ENCODE measurements at regions not wholly inside any gene's neighbourhood (a gene's known extent, or its start where the extent isn't known, plus 50 kb on each side); places are given as distances from the start of the nearest gene placed in this dataset.

DNA sequence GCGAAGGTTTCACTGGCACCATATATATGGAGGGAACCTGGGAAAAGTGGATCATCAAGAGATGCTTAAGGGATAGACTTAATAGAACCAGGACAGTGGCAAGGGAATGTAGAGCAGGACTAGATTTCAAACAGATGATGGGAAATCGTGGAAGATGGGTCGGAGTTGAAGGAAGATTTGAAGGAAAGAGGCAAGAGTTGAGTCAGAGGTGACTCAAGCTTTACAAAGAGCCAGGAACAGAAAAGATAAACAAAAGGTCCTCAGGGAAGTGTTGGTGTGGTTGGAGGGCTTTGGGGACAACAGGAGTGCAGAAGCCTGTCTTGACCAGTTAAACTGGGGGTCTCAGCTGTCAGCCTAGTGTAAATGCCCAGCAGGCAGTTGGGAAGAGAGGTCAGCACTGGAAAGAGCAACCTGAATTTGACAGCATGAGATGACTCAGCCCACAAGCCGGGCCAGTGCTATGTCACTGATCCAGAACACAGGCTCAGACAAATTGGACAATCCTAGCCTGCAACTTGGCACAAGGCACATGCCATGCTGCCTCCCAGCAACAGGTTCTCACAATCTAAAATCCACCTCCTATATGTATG lies 230.5 kb downstream of the IDS start:
- no peak for TF ChIP-seq EZH2phosphoT487 (IDR thresholded peaks at IDR 0.05; ENCODE audit: borderline replicate concordance, low read length)
- no peak for TF ChIP-seq CTCF (IDR thresholded peaks at IDR 0.05; ENCODE audit: low read depth, low read length, poor library complexity, severe bottlenecking)
- no peaks in the 10 kb centered on the region for H3K9me3 ChIP-seq (ENCODE audit: control insufficient read depth, insufficient read depth, low read length)
- no peaks in the 10 kb centered on the region for H3K27me3 ChIP-seq (ENCODE audit: control insufficient read depth, low read length)
- no peaks in the 10 kb centered on the region for H3K36me3 ChIP-seq (ENCODE audit: control insufficient read depth, low read length)
- H4K20me1 ChIP-seq (ENCODE audit: control insufficient read depth, insufficient read depth, low read depth, low read length): no peaks in the 10 kb centered on the region
- no peak overlapping the region for H3K4me2 ChIP-seq (ENCODE audit: low read length)
- H3K4me1 ChIP-seq (ENCODE audit: control insufficient read depth, low read length): no peaks in the 10 kb centered on the region
- H3K4me3 ChIP-seq (ENCODE audit: low read length): no peak overlapping the region
- no peaks in the 10 kb centered on the region for H3K79me2 ChIP-seq (ENCODE audit: control insufficient read depth, low read length)
- no peaks in the 10 kb centered on the region for H3K9me2 ChIP-seq (replicated peaks; ENCODE audit: control insufficient read depth, low read length)
- H3K27ac ChIP-seq (ENCODE audit: low read depth, low read length): no peak overlapping the region
- no peaks in the 10 kb centered on the region for H3F3A ChIP-seq (ENCODE audit: control insufficient read depth, insufficient read depth)

GRCh38 chrX:149272690-149273463 lies 232.2 kb downstream of the IDS start:
- no peak overlapping the region for H3K4me2 ChIP-seq (ENCODE audit: low read length)

DNA sequence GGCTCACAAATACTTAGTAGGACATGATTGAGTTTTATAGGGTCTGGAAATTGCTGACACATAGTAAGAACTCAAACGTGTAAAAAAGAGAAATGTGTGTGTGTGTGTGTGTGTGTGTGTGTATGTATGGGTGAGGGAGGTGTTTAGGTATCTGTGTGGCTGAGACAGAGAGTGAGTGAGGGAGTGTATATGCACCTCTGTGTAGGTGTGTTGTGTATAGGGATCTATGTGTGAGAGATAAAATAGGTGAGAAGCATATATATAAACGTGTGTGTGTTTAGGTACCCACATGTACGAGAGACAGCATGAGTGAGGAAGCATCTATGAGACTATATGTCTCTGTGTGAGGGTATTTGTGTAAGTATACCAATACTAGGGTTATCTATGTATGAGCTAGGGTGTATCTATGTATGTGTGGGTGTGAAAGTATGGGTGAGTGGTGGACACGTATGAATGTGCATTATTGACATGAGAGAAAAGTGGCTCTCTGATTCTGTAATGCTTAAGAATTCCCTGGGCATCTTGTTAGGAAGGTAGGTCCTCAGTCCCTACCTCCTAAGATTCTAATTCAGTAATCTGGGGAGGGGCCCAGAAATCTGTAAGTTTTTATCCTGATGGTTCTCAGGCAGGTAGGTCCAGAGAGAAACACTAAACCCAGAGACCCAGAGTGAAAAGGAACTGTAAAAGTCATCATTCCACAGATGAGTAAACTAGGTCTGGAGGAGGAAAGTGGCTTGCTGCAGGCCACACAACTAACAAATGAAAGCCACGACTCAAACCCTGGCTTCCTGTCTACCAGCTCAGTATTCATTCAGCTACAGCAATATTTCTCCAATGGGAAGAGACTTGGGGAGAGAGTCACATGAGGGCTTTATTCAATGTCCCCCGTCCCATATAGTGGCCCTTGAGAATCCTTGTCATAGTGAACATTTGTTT lies 237.0 kb downstream of the IDS start:
- Histone ChIP-seq H3F3A (ENCODE audit: control insufficient read depth, insufficient read depth) (no peaks in the 10 kb centered on the region), H3K27me3 (ENCODE audit: control insufficient read depth, low read length) (no peaks in the 10 kb centered on the region), H4K20me1 (ENCODE audit: control insufficient read depth, insufficient read depth, low read depth, low read length) (no peaks in the 10 kb centered on the region), H3K4me1 (ENCODE audit: control insufficient read depth, low read length) (no peaks in the 10 kb centered on the region), H3K4me3 (ENCODE audit: low read length) (no peak overlapping the region), H3K36me3 (ENCODE audit: control insufficient read depth, low read length) (no peaks in the 10 kb centered on the region), H3K9me2 (replicated peaks; ENCODE audit: control insufficient read depth, low read length) (no peaks in the 10 kb centered on the region), H3K9me3 (ENCODE audit: control insufficient read depth, insufficient read depth, low read length) (no peaks in the 10 kb centered on the region), H3K79me2 (ENCODE audit: control insufficient read depth, low read length) (no peaks in the 10 kb centered on the region), H3K27ac (ENCODE audit: low read depth, low read length) (no peak overlapping the region), H3K4me2 (ENCODE audit: low read length) (no peak overlapping the region)
- TF ChIP-seq CTCF (IDR thresholded peaks at IDR 0.05; ENCODE audit: low read depth, low read length, poor library complexity, severe bottlenecking) (no peak), EZH2phosphoT487 (IDR thresholded peaks at IDR 0.05; ENCODE audit: borderline replicate concordance, low read length) (no peak)

More at GRCh38 chrX:149272690-149273463, 232.2 kb downstream of the IDS start:
- Histone ChIP-seq H3K9me2 (replicated peaks; ENCODE audit: control insufficient read depth, low read length) (no peaks in the 10 kb centered on the region), H3K36me3 (ENCODE audit: control insufficient read depth, low read length) (no peaks in the 10 kb centered on the region), H3K4me1 (ENCODE audit: control insufficient read depth, low read length) (no peaks in the 10 kb centered on the region), H3K79me2 (ENCODE audit: control insufficient read depth, low read length) (no peaks in the 10 kb centered on the region), H4K20me1 (ENCODE audit: control insufficient read depth, insufficient read depth, low read depth, low read length) (no peaks in the 10 kb centered on the region), H3K27ac (ENCODE audit: low read depth, low read length) (no peak overlapping the region), H3K4me3 (ENCODE audit: low read length) (no peak overlapping the region), H3K27me3 (ENCODE audit: control insufficient read depth, low read length) (no peaks in the 10 kb centered on the region), H3F3A (ENCODE audit: control insufficient read depth, insufficient read depth) (no peaks in the 10 kb centered on the region), H3K9me3 (ENCODE audit: control insufficient read depth, insufficient read depth, low read length) (no peaks in the 10 kb centered on the region)
- TF ChIP-seq EZH2phosphoT487 (IDR thresholded peaks at IDR 0.05; ENCODE audit: borderline replicate concordance, low read length) (no peak), CTCF (IDR thresholded peaks at IDR 0.05; ENCODE audit: low read depth, low read length, poor library complexity, severe bottlenecking) (no peak)

Data from DOHH2 (cell line).